ENCODE measurements at regions not wholly inside any gene's neighbourhood (a gene's known extent, or its start where the extent isn't known, plus 50 kb on each side); places are given as distances from the start of the nearest gene placed in this dataset.

GRCh38 chr3:102025606-102026270, 176.4 kb downstream of the NFKBIZ start:
- no peaks in the 10 kb centered on the region for H3K4me1 ChIP-seq (replicated peaks)
- no peak for TF ChIP-seq POLR2A (IDR thresholded peaks at IDR 0.05)
- WGBS, result 84% methylated on average over 2 of the region's 2 CpGs
- H3K4me3 ChIP-seq, result no peak overlapping the region
- H3K36me3 ChIP-seq, result no peaks in the 10 kb centered on the region
- intact Hi-C loops (cut with DNase I), result no loop called here
- no peaks in the 10 kb centered on the region for H3K27me3 ChIP-seq (replicated peaks; ENCODE audit: insufficient read depth)
- no peak overlapping the region for H3K27ac ChIP-seq
- DNase-seq (ENCODE audit: low spot score), result no peak
- H3K9me3 ChIP-seq, result no peaks in the 10 kb centered on the region

- H3K4me1 ChIP-seq (replicated peaks), result no peaks in the 10 kb centered on the region
- intact Hi-C loops (cut with DNase I), result no loop called here
- no peaks in the 10 kb centered on the region for H3K27me3 ChIP-seq (replicated peaks; ENCODE audit: insufficient read depth)
- no peak for DNase-seq (ENCODE audit: low spot score)
- H3K4me3 ChIP-seq, result no peak overlapping the region
- WGBS, result 87% methylated on average over 4 of the region's 4 CpGs
- no peaks in the 10 kb centered on the region for H3K9me3 ChIP-seq
- TF ChIP-seq POLR2AphosphoS5 (IDR thresholded peaks at IDR 0.05) (no peak), POLR2A (IDR thresholded peaks at IDR 0.05) (no peak), CTCF (IDR thresholded peaks at IDR 0.05) (no peak)
- no peak overlapping the region for H3K27ac ChIP-seq
- H3K36me3 ChIP-seq, result no peaks in the 10 kb centered on the region
Observed at GRCh38 chr3:102026656-102027055, 177.3 kb downstream of the NFKBIZ start.

GRCh38 chr3:102030661-102031060, 181.3 kb downstream of the NFKBIZ start:
- 93% methylated on average over 2 of the region's 2 CpGs for WGBS
- H3K4me1 ChIP-seq (replicated peaks), result no peaks in the 10 kb centered on the region
- no peak overlapping the region for H3K27ac ChIP-seq
- no peak for TF ChIP-seq POLR2AphosphoS5 (IDR thresholded peaks at IDR 0.05)
- TF ChIP-seq POLR2A (IDR thresholded peaks at IDR 0.05), result no peak
- TF ChIP-seq CTCF (IDR thresholded peaks at IDR 0.05), result no peak
- H3K4me3 ChIP-seq, result no peak overlapping the region
- intact Hi-C loops (cut with DNase I), result no loop called here
- H3K36me3 ChIP-seq, result no peaks in the 10 kb centered on the region
- DNase-seq (ENCODE audit: low spot score), result no peak
- H3K27me3 ChIP-seq (replicated peaks; ENCODE audit: insufficient read depth), result no peaks in the 10 kb centered on the region
- H3K9me3 ChIP-seq, result no peaks in the 10 kb centered on the region

- no peak for DNase-seq (ENCODE audit: low spot score)
- 93% methylated on average over 2 of the region's 2 CpGs for WGBS
- Histone ChIP-seq H3K9me3 (no peaks in the 10 kb centered on the region), H3K4me1 (replicated peaks) (no peaks in the 10 kb centered on the region), H3K27ac (no peak overlapping the region), H3K27me3 (replicated peaks; ENCODE audit: insufficient read depth) (no peaks in the 10 kb centered on the region), H3K36me3 (no peaks in the 10 kb centered on the region), H3K4me3 (no peak overlapping the region)
- TF ChIP-seq POLR2A (IDR thresholded peaks at IDR 0.05), result no peak
- TF ChIP-seq CTCF (IDR thresholded peaks at IDR 0.05), result no peak
- TF ChIP-seq POLR2AphosphoS5 (IDR thresholded peaks at IDR 0.05), result no peak
- intact Hi-C loops (cut with DNase I), result no loop called here
Observed at GRCh38 chr3:102031834-102032233, 182.5 kb downstream of the NFKBIZ start.

GRCh38 chr3:102032491-102033383, 183.4 kb downstream of the NFKBIZ start:
- intact Hi-C loops (cut with DNase I), result no loop called here
- Histone ChIP-seq H3K36me3 (no peaks in the 10 kb centered on the region), H3K27ac (no peak overlapping the region), H3K9me3 (no peaks in the 10 kb centered on the region), H3K4me3 (no peak overlapping the region), H3K4me1 (replicated peaks) (no peaks in the 10 kb centered on the region), H3K27me3 (replicated peaks; ENCODE audit: insufficient read depth) (no peaks in the 10 kb centered on the region)
- no peak for DNase-seq (ENCODE audit: low spot score)
- no peak for TF ChIP-seq POLR2A (IDR thresholded peaks at IDR 0.05)
- no peak for TF ChIP-seq POLR2AphosphoS5 (IDR thresholded peaks at IDR 0.05)
- TF ChIP-seq CTCF (IDR thresholded peaks at IDR 0.05), result no peak
- WGBS, result 47% methylated on average over 2 of the region's 2 CpGs
